Activated CD8-positive, alpha-beta T cell treated with anti-CD3 and anti-CD28 coated beads for 36 hours (primary cell): ENCODE measurements at regions not wholly inside any gene's neighbourhood (a gene's known extent, or its start where the extent isn't known, plus 50 kb on each side); places are given as distances from the start of the nearest gene placed in this dataset.

Source experiments
- ATAC-seq: fragments of 200-7000 bp; cut with Tn5 transposase; one replicate; pipeline ENCODE4 v1.10.0; 2021; ENCODE audit warnings: mild to moderate bottlenecking, moderate library complexity
- CTCF ChIA-PET: fragments of 350-600 bp; sonication (Branson Sonifier 250); formaldehyde crosslinking; loops from one replicate; lab custom pipeline; 2021; ENCODE audit warnings: antibody characterized with exemption; lab: Charles Lee
- POLR2A ChIA-PET: fragments of 350-600 bp; sonication (Branson Sonifier 250); formaldehyde crosslinking; loops from one replicate; lab custom pipeline; 2021; ENCODE audit warnings: antibody characterized with exemption; lab: Charles Lee
- DNase-seq: peaks from one replicate; pipeline ENCODE4 v3.0.0-alpha.2; 2020
- H3K27ac Mint-ChIP-seq: one replicate; pipeline ENCODE4 v1.8.0; 2021; ENCODE audit warnings: mild to moderate bottlenecking, mixed read lengths
- H3K27me3 Mint-ChIP-seq: one replicate; pipeline ENCODE4 v1.8.0; 2021; ENCODE audit warnings: mixed read lengths
- H3K36me3 Mint-ChIP-seq: one replicate; pipeline ENCODE4 v1.8.0; 2021; ENCODE audit warnings: low read depth, mixed read lengths
- H3K4me1 Mint-ChIP-seq: one replicate; pipeline ENCODE4 v1.8.0; 2021; ENCODE audit warnings: low read depth, mixed read lengths
- H3K4me3 Mint-ChIP-seq: one replicate; pipeline ENCODE4 v1.8.0; 2021; ENCODE audit warnings: mild to moderate bottlenecking, moderate library complexity, mixed read lengths
- H3K9me3 Mint-ChIP-seq: one replicate; pipeline ENCODE4 v1.8.0; 2021; ENCODE audit warnings: mixed read lengths
- CTCF ChIP-seq: fragments of 200-600 bp; IDR thresholded peaks from one replicate; pipeline ENCODE4 v1.8.0; 2022; ENCODE audit warnings: antibody characterized with exemption, mild to moderate bottlenecking
- intact Hi-C: fragments of 100-400 bp; cut with micrococcal nuclease; formaldehyde crosslinking; loops from one replicate; pipeline ENCODE4 v1.10.0; 2022

GRCh38 chr7:41581041-41581440 lies 121.8 kb downstream of the INHBA start:
- H3K27me3 Mint-ChIP-seq, result peaks cover 1% of the 10 kb centered on the region
- ChIA-PET POLR2A (no interaction called here), CTCF (no interaction called here)
- intact Hi-C loops, result no loop called here
- H3K9me3 Mint-ChIP-seq, result no peaks in the 10 kb centered on the region
- no peak for TF ChIP-seq CTCF
- no peaks in the 10 kb centered on the region for H3K36me3 Mint-ChIP-seq
- H3K4me1 Mint-ChIP-seq, result no peaks in the 10 kb centered on the region
- no peak for DNase-seq
- no peak overlapping the region for H3K4me3 Mint-ChIP-seq
- no peak for ATAC-seq
- H3K27ac Mint-ChIP-seq, result no peak overlapping the region

- Mint-ChIP-seq H3K9me3 (no peaks in the 10 kb centered on the region), H3K27ac (no peak overlapping the region), H3K27me3 (peaks cover 1% of the 10 kb centered on the region), H3K4me1 (no peaks in the 10 kb centered on the region), H3K36me3 (no peaks in the 10 kb centered on the region), H3K4me3 (no peak overlapping the region)
- CTCF ChIA-PET, result no interaction called here
- intact Hi-C loops, result no loop called here
- ATAC-seq, result no peak
- POLR2A ChIA-PET, result interaction anchor here (0.7 kb wide), 1 partner anchor 12 kb away, joined by 3 read pairs; no protein-coding TSS in a partner anchor
- no peak for DNase-seq
- no peak for TF ChIP-seq CTCF
Observed at GRCh38 chr7:41579961-41580935, 122.6 kb downstream of the INHBA start.

- no peak for ATAC-seq
- no peak for TF ChIP-seq CTCF
- intact Hi-C loops, result no loop called here
- H3K9me3 Mint-ChIP-seq, result no peaks in the 10 kb centered on the region
- no peak overlapping the region for H3K27ac Mint-ChIP-seq
- ChIA-PET CTCF (no interaction called here), POLR2A (no interaction called here)
- H3K4me3 Mint-ChIP-seq, result no peak overlapping the region
- no peaks in the 10 kb centered on the region for H3K4me1 Mint-ChIP-seq
- H3K27me3 Mint-ChIP-seq, result peaks cover 1% of the 10 kb centered on the region
- no peak for DNase-seq
- H3K36me3 Mint-ChIP-seq, result no peaks in the 10 kb centered on the region
Observed at GRCh38 chr7:41578700-41579099, 124.2 kb downstream of the INHBA start.

GRCh38 chr7:41576166-41576565 lies 126.7 kb downstream of the INHBA start:
- ATAC-seq (no peak), DNase-seq (no peak)
- intact Hi-C loops, result no loop called here
- TF ChIP-seq CTCF, result no peak
- Mint-ChIP-seq H3K4me1 (no peaks in the 10 kb centered on the region), H3K9me3 (no peaks in the 10 kb centered on the region), H3K27ac (no peak overlapping the region), H3K27me3 (peaks cover 1% of the 10 kb centered on the region), H3K36me3 (no peaks in the 10 kb centered on the region), H3K4me3 (no peak overlapping the region)
- ChIA-PET CTCF (no interaction called here), POLR2A (no interaction called here)

GRCh38 chr7:41574377-41574776 lies 128.5 kb downstream of the INHBA start:
- DNase-seq, result no peak
- no peak for ATAC-seq
- Mint-ChIP-seq H3K9me3 (no peaks in the 10 kb centered on the region), H3K4me1 (no peaks in the 10 kb centered on the region), H3K4me3 (no peak overlapping the region), H3K27me3 (peaks cover 1% of the 10 kb centered on the region), H3K27ac (no peak overlapping the region), H3K36me3 (no peaks in the 10 kb centered on the region)
- ChIA-PET POLR2A (no interaction called here), CTCF (no interaction called here)
- no peak for TF ChIP-seq CTCF
- intact Hi-C loops, result no loop called here
